Thyroid gland (tissue), 4 donors: ENCODE measurements at regions not wholly inside any gene's neighbourhood (a gene's known extent, or its start where the extent isn't known, plus 50 kb on each side); places are given as distances from the start of the nearest gene placed in this dataset.

Experiments used
- DNase-seq, 2 donors: peaks; one replicate each; pipeline ENCODE4 v3.0.0-alpha.2; 2019
- H3K27ac ChIP-seq, 3 donors: fragments of 200-600 bp; sonication (generic); 1 replicate in 2 of 3; 2 replicates in 1 of 3; pipeline ENCODE4 v1.5.1; 2016 to 2019; ENCODE audit warnings: mild to moderate bottlenecking in 1 of 3, moderate library complexity in 1 of 3
- H3K27me3 ChIP-seq: fragments of 200-600 bp; sonication (generic); one replicate; pipeline ENCODE4 v1.5.1; 2019
- H3K36me3 ChIP-seq, 2 donors: fragments of 200-600 bp; sonication (generic); one replicate each; pipeline ENCODE4 v1.5.1; 2016 to 2019
- H3K4me1 ChIP-seq, 2 donors: fragments of 200-600 bp; sonication (generic); one replicate each; pipeline ENCODE4 v1.5.1; 2017 to 2019
- H3K4me3 ChIP-seq, 3 donors: fragments of 200-600 bp; sonication (generic); replicated peaks in 1 of 3; 1 replicate in 2 of 3; 2 replicates in 1 of 3; pipeline ENCODE4 v1.5.1; 2016; ENCODE audit warnings: mild to moderate bottlenecking in 1 of 3
- H3K9me3 ChIP-seq: fragments of 200-600 bp; sonication (generic); one replicate; pipeline ENCODE4 v1.5.1; 2017
- CTCF ChIP-seq, 6 experiments: fragments of 200-600 bp in 3 of 6; fragments of 450-650 bp in 3 of 6; sonication (generic) in 3 of 6; IDR thresholded peaks; one replicate each; pipeline ENCODE4 v1.5.1; 2016 to 2019; ENCODE audit warnings: antibody characterized with exemption in 6 of 6, mild to moderate bottlenecking in 2 of 6, inconsistent platforms in 1 of 6, moderate library complexity in 1 of 6
- POLR2A ChIP-seq, 2 donors: fragments of 450-650 bp; IDR thresholded peaks; one replicate each; pipeline ENCODE4 v1.6.1; 2017; ENCODE audit warnings: antibody characterized with exemption in 2 of 2, mild to moderate bottlenecking in 2 of 2, moderate library complexity in 1 of 2
- WGBS, 2 donors: methylation state at CpG; one replicate each; pipeline ENCODE4 v1.1.5; 2017; 5-methylcytosine and 5-hydroxymethylcytosine counted together
- intact Hi-C: fragments of 100-400 bp; cut with DNase I; formaldehyde crosslinking; loops from one replicate; pipeline ENCODE4 v1.15.1; 2023

GRCh38 chr2:185044323-185044874 is 446.1 kb downstream of the ZNF804A start:
- H3K9me3 ChIP-seq = no peaks in the 10 kb centered on the region
- DNase-seq = no peak
- H3K27ac ChIP-seq = no peak overlapping the region
- 90 to 95% methylated on average over 5 to 7 of the region's 7 CpGs for WGBS, 2 donors
- no peak overlapping the region for H3K4me3 ChIP-seq
- no peaks in the 10 kb centered on the region for H3K36me3 ChIP-seq
- TF ChIP-seq POLR2A (IDR thresholded peaks at IDR 0.05) = no peak
- no peak for TF ChIP-seq CTCF (IDR thresholded peaks at IDR 0.05)
- H3K4me1 ChIP-seq = no peaks in the 10 kb centered on the region
- intact Hi-C loops = no loop called here
- no peaks in the 10 kb centered on the region for H3K27me3 ChIP-seq

- H3K4me1 ChIP-seq = no peaks in the 10 kb centered on the region
- H3K27me3 ChIP-seq = no peaks in the 10 kb centered on the region
- H3K4me3 ChIP-seq = no peak overlapping the region
- intact Hi-C loops = no loop called here
- 94 to 96% methylated on average over 2 of the region's 2 CpGs for WGBS, 2 donors
- H3K9me3 ChIP-seq = no peaks in the 10 kb centered on the region
- TF ChIP-seq POLR2A (IDR thresholded peaks at IDR 0.05) = no peak
- no peak for TF ChIP-seq CTCF (IDR thresholded peaks at IDR 0.05)
- no peak overlapping the region for H3K27ac ChIP-seq
- H3K36me3 ChIP-seq = no peaks in the 10 kb centered on the region
- DNase-seq = no peak
These were observed 452.5 kb downstream of the ZNF804A start for GRCh38 chr2:185050804-185051203.

GRCh38 chr2:185063761-185064160 is 465.4 kb downstream of the ZNF804A start:
- no peaks in the 10 kb centered on the region for H3K4me1 ChIP-seq

GRCh38 chr2:185066128-185066527 is 467.8 kb downstream of the ZNF804A start:
- 84 to 94% methylated on average over 1 of the region's 1 CpG for WGBS, 2 donors
- no peak overlapping the region for H3K27ac ChIP-seq
- no peak overlapping the region for H3K4me3 ChIP-seq
- TF ChIP-seq CTCF (IDR thresholded peaks at IDR 0.05) = no peak
- TF ChIP-seq POLR2A (IDR thresholded peaks at IDR 0.05) = no peak
- no peaks in the 10 kb centered on the region for H3K27me3 ChIP-seq
- intact Hi-C loops = no loop called here
- no peak for DNase-seq
- H3K4me1 ChIP-seq = no peaks in the 10 kb centered on the region
- H3K36me3 ChIP-seq = no peaks in the 10 kb centered on the region
- H3K9me3 ChIP-seq = no peaks in the 10 kb centered on the region

More at GRCh38 chr2:185063761-185064160, 465.4 kb downstream of the ZNF804A start:
- H3K27ac ChIP-seq = no peak overlapping the region
- H3K36me3 ChIP-seq = no peaks in the 10 kb centered on the region
- no peaks in the 10 kb centered on the region for H3K9me3 ChIP-seq
- no peak for DNase-seq
- WGBS, 2 donors = 36 to 78% methylated on average over 1 of the region's 1 CpG
- no peak overlapping the region for H3K4me3 ChIP-seq
- TF ChIP-seq POLR2A (IDR thresholded peaks at IDR 0.05) (no peak), CTCF (IDR thresholded peaks at IDR 0.05) (no peak)
- no peaks in the 10 kb centered on the region for H3K27me3 ChIP-seq
- intact Hi-C loops = no loop called here

GRCh38 chr2:185069107-185069506 is 470.8 kb downstream of the ZNF804A start:
- Histone ChIP-seq H3K4me1 (no peaks in the 10 kb centered on the region), H3K4me3 (no peak overlapping the region), H3K27me3 (no peaks in the 10 kb centered on the region), H3K9me3 (no peaks in the 10 kb centered on the region), H3K36me3 (no peaks in the 10 kb centered on the region), H3K27ac (no peak overlapping the region)
- TF ChIP-seq POLR2A (IDR thresholded peaks at IDR 0.05) (no peak), CTCF (IDR thresholded peaks at IDR 0.05) (no peak)
- intact Hi-C loops = no loop called here
- 75 to 77% methylated on average over 2 of the region's 2 CpGs for WGBS, 2 donors
- DNase-seq = no peak
